Fibroblast of lung (primary cell): ENCODE measurements at regions not wholly inside any gene's neighbourhood (a gene's known extent, or its start where the extent isn't known, plus 50 kb on each side); places are given as distances from the start of the nearest gene placed in this dataset.

Source experiments
- DNase-seq, 2 donors: peaks; one replicate each; pipeline versions ENCODE4 v3.0.0 to v3.0.0-alpha.2; 2010; ENCODE audit warnings: low read depth in 2 of 2
- H2AFZ ChIP-seq: 2 replicates; pipeline ENCODE4 v1.5.1; 2012; ENCODE audit warnings: low read length, control low read depth, inconsistent platforms
- H3K27ac ChIP-seq: 2 replicates; pipeline ENCODE4 v1.5.1; 2011; ENCODE audit warnings: low read length, control low read depth; ENCODE audit not compliant: insufficient read depth
- H3K27me3 ChIP-seq: 2 replicates; pipeline ENCODE4 v1.5.1; 2011; ENCODE audit warnings: mild to moderate bottlenecking, low read length; ENCODE audit not compliant: control insufficient read depth, insufficient read depth
- H3K36me3 ChIP-seq: 2 replicates; pipeline ENCODE4 v1.5.1; 2011; ENCODE audit warnings: low read length; ENCODE audit not compliant: control insufficient read depth, insufficient read depth
- H3K4me1 ChIP-seq: 2 replicates; pipeline ENCODE4 v1.5.1; 2011; ENCODE audit warnings: low read length; ENCODE audit not compliant: control insufficient read depth, insufficient read depth; ENCODE audit errors: extremely low read depth
- H3K4me2 ChIP-seq: 2 replicates; pipeline ENCODE4 v1.5.1; 2011; ENCODE audit warnings: low read length, control low read depth; ENCODE audit not compliant: insufficient read depth; ENCODE audit errors: extremely low read depth
- H3K4me3 ChIP-seq, 4 experiments: fragments of 200-600 bp in 1 of 4; sonication (generic) in 1 of 4; replicated peaks in 1 of 4; 2 replicates each; pipeline ENCODE4 v1.5.1; 2011 to 2016; ENCODE audit warnings: low read length in 4 of 4, low read depth in 3 of 4, mild to moderate bottlenecking in 3 of 4, control low read depth in 2 of 4, inconsistent platforms in 1 of 4, mixed read lengths in 1 of 4; ENCODE audit not compliant: insufficient read depth in 1 of 4; ENCODE audit errors: control extremely low read depth in 1 of 4
- H3K79me2 ChIP-seq: 2 replicates; pipeline ENCODE4 v1.5.1; 2012; ENCODE audit warnings: mild to moderate bottlenecking, low read length, inconsistent platforms; ENCODE audit not compliant: control insufficient read depth, insufficient read depth
- H3K9ac ChIP-seq: 2 replicates; pipeline ENCODE4 v1.5.1; 2011; ENCODE audit warnings: mild to moderate bottlenecking, low read length, control low read depth; ENCODE audit not compliant: insufficient read depth
- H3K9me3 ChIP-seq: 2 replicates; pipeline ENCODE4 v1.5.1; 2012; ENCODE audit warnings: low read depth, low read length; ENCODE audit not compliant: control insufficient read depth, insufficient read depth
- H4K20me1 ChIP-seq: 2 replicates; pipeline ENCODE4 v1.5.1; 2011; ENCODE audit warnings: low read length; ENCODE audit not compliant: control insufficient read depth, insufficient read depth; ENCODE audit errors: extremely low read depth
- EZH2 ChIP-seq: IDR thresholded peaks from 2 replicates; pipeline ENCODE4 v1.5.1; 2012; ENCODE audit warnings: low read length, control low read depth, mild to moderate bottlenecking; ENCODE audit errors: missing control alignments
- TF ChIP-seq, protein P1 (sequence below), 2 donors: IDR thresholded peaks in 1 of 2; conservative IDR thresholded peaks in 1 of 2; 1 replicate in 1 of 2; 2 replicates in 1 of 2; pipeline ENCODE4 v1.5.1; 2011 to 2012; ENCODE audit warnings: low read length in 2 of 2, control low read depth in 1 of 2, inconsistent platforms in 1 of 2, low read depth in 1 of 2, mild to moderate bottlenecking in 1 of 2

DNA sequence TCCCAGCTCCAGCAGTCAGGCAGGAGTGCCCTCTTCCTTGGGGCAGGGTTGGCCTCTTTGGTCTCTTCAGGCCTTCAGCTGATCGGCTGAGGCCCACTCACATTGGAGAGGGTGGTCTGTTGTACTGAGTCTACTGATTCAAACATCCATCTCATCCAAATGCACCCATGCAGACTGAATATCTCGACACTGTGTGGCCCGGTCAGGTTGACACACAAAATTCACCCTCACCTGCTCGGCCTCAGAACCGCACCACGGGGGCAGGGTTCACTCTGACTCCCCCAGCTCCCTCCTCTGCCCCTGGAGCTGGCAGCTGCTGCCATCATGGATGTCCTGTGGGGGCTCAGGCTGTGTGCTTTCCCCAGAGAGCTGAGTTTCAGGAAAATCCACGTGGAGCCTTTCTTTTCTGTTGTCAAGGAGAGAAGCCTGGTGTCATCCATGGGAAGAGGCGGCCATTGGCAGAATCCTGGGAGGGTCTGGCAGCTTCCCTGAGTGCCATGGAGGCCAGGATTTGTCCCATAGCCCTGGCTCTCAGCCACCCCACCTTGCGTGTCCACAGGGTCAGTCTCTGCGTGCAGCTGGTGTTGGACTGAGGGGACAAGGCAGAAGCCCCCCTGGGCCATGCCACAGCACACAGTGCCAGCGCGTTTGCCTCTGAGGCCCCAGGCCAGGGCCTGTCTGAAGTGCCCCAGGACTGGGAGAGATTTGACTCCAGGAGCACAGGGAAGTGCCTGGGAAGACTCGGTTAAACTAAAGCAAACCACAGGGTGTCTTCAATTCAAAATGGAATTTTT is 114.1 kb downstream of the ERMARD start:
- no peak overlapping the region for H3K27ac ChIP-seq
- no peaks in the 10 kb centered on the region for H3K36me3 ChIP-seq
- no peaks in the 10 kb centered on the region for H3K79me2 ChIP-seq
- H3K4me3 ChIP-seq: no peak overlapping the region
- no peaks in the 10 kb centered on the region for H3K9me3 ChIP-seq
- TF ChIP-seq EZH2: no peak
- TF ChIP-seq, protein P1, sequence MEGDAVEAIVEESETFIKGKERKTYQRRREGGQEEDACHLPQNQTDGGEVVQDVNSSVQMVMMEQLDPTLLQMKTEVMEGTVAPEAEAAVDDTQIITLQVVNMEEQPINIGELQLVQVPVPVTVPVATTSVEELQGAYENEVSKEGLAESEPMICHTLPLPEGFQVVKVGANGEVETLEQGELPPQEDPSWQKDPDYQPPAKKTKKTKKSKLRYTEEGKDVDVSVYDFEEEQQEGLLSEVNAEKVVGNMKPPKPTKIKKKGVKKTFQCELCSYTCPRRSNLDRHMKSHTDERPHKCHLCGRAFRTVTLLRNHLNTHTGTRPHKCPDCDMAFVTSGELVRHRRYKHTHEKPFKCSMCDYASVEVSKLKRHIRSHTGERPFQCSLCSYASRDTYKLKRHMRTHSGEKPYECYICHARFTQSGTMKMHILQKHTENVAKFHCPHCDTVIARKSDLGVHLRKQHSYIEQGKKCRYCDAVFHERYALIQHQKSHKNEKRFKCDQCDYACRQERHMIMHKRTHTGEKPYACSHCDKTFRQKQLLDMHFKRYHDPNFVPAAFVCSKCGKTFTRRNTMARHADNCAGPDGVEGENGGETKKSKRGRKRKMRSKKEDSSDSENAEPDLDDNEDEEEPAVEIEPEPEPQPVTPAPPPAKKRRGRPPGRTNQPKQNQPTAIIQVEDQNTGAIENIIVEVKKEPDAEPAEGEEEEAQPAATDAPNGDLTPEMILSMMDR (conservative IDR thresholded peaks at IDR 0.05 in 1 of 2, IDR thresholded peaks at IDR 0.05 in 1 of 2; ENCODE audit: low read depth in 1 of 2, low read length in 2 of 2): no peak
- no peak for DNase-seq
- no peaks in the 10 kb centered on the region for H3K27me3 ChIP-seq
- H3K9ac ChIP-seq: no peak overlapping the region
- no peaks in the 10 kb centered on the region for H4K20me1 ChIP-seq
- no peaks in the 10 kb centered on the region for H3K4me1 ChIP-seq
- no peak overlapping the region for H3K4me2 ChIP-seq
- no peak overlapping the region for H2AFZ ChIP-seq

DNA sequence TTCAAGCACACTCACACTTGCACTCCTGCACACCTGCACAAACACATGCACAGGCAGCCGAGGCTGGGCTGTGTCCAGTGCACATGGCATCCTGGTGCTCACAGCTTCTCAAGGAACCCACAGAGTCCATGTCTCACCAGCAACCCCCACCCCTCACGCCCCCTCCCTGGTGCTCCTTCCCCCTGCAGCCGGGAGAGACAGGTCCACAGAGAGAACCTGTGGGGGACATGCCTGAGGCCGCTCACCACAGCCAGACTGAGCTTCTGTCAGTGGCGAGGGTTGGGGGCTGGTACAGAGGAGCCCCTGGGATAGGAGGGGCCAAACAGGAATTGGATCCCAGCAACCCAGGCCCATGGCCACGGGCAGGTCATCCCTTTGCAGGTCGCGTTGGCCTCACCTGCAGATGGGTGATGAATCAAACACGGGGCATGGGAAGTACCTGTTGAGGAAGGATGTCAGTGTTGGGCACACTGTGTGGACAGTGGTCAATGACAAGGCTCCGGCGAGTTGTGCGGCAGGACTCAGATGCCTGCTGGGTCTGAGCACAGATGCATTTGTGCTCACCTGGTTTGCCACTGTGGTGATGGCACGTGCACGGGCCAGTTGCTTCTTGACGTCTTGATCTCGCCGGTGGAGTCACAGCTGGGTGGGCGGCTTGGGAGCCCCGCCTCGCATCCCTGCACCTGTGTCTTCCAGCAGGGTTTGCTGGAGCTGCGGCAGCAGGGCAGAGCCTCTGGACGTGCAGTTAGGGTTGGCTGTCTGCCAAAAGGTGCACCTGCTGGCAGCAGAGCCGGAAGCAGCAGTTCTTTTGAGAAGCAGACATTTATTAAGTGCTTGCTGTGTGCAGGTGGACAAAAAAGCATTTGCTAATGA is 113.0 kb downstream of the ERMARD start:
- Histone ChIP-seq H3K9ac (no peak overlapping the region), H3K79me2 (no peaks in the 10 kb centered on the region), H3K4me1 (no peaks in the 10 kb centered on the region), H3K27ac (no peak overlapping the region), H3K36me3 (no peaks in the 10 kb centered on the region), H3K4me3 (no peak overlapping the region), H2AFZ (no peak overlapping the region), H3K27me3 (no peaks in the 10 kb centered on the region), H3K4me2 (no peak overlapping the region), H3K9me3 (no peaks in the 10 kb centered on the region), H4K20me1 (no peaks in the 10 kb centered on the region)
- DNase-seq: no peak
- TF ChIP-seq, protein P1 (conservative IDR thresholded peaks at IDR 0.05 in 1 of 2, IDR thresholded peaks at IDR 0.05 in 1 of 2; ENCODE audit: low read depth in 1 of 2, low read length in 2 of 2): no peak
- no peak for TF ChIP-seq EZH2

DNA sequence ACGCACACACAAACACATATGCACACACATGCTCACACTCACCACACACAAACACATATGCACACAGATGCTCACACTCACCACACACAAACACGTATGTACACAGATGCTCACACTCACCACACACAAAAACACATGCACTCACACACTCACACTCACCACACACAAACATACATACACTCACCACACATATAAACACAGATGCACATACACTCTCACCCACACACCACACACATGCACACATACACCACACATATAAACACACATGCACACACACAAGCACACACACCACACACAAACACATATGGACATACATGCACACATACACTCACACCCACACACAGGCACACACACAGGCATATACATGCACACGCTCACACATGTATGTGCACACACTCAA is 112.3 kb downstream of the ERMARD start:
- H3K9ac ChIP-seq: no peak overlapping the region
- no peaks in the 10 kb centered on the region for H3K9me3 ChIP-seq
- no peak for DNase-seq
- no peaks in the 10 kb centered on the region for H3K27me3 ChIP-seq
- TF ChIP-seq, protein P1 (conservative IDR thresholded peaks at IDR 0.05 in 1 of 2, IDR thresholded peaks at IDR 0.05 in 1 of 2; ENCODE audit: low read depth in 1 of 2, low read length in 2 of 2): no peak
- TF ChIP-seq EZH2: no peak
- no peaks in the 10 kb centered on the region for H3K4me1 ChIP-seq
- H3K79me2 ChIP-seq: no peaks in the 10 kb centered on the region
- no peak overlapping the region for H3K4me3 ChIP-seq
- no peaks in the 10 kb centered on the region for H3K36me3 ChIP-seq
- H4K20me1 ChIP-seq: no peaks in the 10 kb centered on the region
- no peak overlapping the region for H3K27ac ChIP-seq
- no peak overlapping the region for H2AFZ ChIP-seq
- no peak overlapping the region for H3K4me2 ChIP-seq
